ENCODE measurements at regions not wholly inside any gene's neighbourhood (a gene's known extent, or its start where the extent isn't known, plus 50 kb on each side); places are given as distances from the start of the nearest gene placed in this dataset.

GRCh38 chr4:156374894-156375293 lies 421.2 kb upstream of the CTSO start:
- TF ChIP-seq CTCF (conservative IDR thresholded peaks at IDR 0.05; ENCODE audit: low read depth, low read length) (no peak), POLR2A (IDR thresholded peaks at IDR 0.05; ENCODE audit: low read depth, low read length) (no peak), RAD21 (IDR thresholded peaks at IDR 0.05; ENCODE audit: low read length) (no peak), USF2 (IDR thresholded peaks at IDR 0.05; ENCODE audit: low read depth, low read length) (no peak), RCOR1 (IDR thresholded peaks at IDR 0.05; ENCODE audit: insufficient replicate concordance, low read length) (no peak), CEBPB (IDR thresholded peaks at IDR 0.05; ENCODE audit: low read depth, low read length) (no peak), MAZ (IDR thresholded peaks at IDR 0.05; ENCODE audit: borderline replicate concordance, low read depth, low read length) (no peak)
